ENCODE measurements at regions not wholly inside any gene's neighbourhood (a gene's known extent, or its start where the extent isn't known, plus 50 kb on each side); places are given as distances from the start of the nearest gene placed in this dataset.

DNA sequence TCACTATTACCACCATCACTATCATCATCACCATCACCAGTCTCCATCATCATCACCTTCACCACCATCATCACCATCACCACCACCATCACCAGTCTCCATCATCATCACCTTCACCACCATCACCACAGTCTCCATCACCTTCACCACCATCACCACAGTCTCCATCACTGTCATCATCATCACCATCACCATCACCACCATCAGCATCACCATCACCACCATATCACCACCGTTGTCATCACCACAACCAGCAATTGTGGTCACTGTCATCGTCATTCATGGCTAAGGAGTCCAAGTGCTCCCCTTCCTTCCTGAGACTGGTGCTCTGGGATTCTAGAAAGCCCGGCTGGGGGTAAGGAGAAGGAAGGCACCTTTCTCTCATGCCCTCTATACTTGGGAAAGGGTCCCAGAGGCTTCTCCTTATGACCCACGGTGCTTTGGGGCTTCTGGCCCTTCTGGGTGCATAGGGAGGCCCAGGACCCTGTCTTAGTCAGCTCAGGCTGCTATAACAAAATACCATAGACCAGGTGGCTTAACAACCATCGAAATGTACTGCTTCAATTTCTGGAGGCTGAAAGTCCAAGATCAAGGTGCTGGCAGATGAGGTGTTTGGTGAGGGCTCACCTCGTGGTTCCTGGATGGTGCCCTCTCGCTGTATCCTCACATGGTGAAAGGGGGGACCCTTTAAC, 93.4 kb upstream of the GSE1 start:
- H3K27me3 ChIP-seq: no peaks in the 10 kb centered on the region
- WGBS (ENCODE audit: low lambda C conversion rate, missing lambda C conversion rate): 97% methylated on average over 7 of the region's 7 CpGs
- H3K4me1 ChIP-seq (ENCODE audit: insufficient read depth): peaks cover 67% of the 10 kb centered on the region
- H3K27ac ChIP-seq: peak overlapping the region; percentile 77
- H4K20me1 ChIP-seq (ENCODE audit: insufficient read depth, poor library complexity, severe bottlenecking): peaks cover 6% of the 10 kb centered on the region
- no peak for DNase-seq (ENCODE audit: low spot score)
- H3K9me3 ChIP-seq (ENCODE audit: low read depth): no peaks in the 10 kb centered on the region
- no peak overlapping the region for H3K4me2 ChIP-seq
- TF ChIP-seq, protein P1, sequence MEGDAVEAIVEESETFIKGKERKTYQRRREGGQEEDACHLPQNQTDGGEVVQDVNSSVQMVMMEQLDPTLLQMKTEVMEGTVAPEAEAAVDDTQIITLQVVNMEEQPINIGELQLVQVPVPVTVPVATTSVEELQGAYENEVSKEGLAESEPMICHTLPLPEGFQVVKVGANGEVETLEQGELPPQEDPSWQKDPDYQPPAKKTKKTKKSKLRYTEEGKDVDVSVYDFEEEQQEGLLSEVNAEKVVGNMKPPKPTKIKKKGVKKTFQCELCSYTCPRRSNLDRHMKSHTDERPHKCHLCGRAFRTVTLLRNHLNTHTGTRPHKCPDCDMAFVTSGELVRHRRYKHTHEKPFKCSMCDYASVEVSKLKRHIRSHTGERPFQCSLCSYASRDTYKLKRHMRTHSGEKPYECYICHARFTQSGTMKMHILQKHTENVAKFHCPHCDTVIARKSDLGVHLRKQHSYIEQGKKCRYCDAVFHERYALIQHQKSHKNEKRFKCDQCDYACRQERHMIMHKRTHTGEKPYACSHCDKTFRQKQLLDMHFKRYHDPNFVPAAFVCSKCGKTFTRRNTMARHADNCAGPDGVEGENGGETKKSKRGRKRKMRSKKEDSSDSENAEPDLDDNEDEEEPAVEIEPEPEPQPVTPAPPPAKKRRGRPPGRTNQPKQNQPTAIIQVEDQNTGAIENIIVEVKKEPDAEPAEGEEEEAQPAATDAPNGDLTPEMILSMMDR (IDR thresholded peaks at IDR 0.05; ENCODE audit: poor library complexity): no peak
- TF ChIP-seq EZH2phosphoT487 (IDR thresholded peaks at IDR 0.05; ENCODE audit: low read depth, severe bottlenecking, unreplicated experiment) (no peak), EZH2 (IDR thresholded peaks at IDR 0.05; ENCODE audit: borderline replicate concordance) (no peak)
- peaks cover 16% of the 10 kb centered on the region for H3K79me2 ChIP-seq
- no peaks in the 10 kb centered on the region for H3K36me3 ChIP-seq (replicated peaks; ENCODE audit: insufficient read depth, low read depth)
- H3K9me2 ChIP-seq (replicated peaks; ENCODE audit: insufficient read depth): no peaks in the 10 kb centered on the region
- no peak overlapping the region for H3K4me3 ChIP-seq
- no peak overlapping the region for H2AFZ ChIP-seq

DNA sequence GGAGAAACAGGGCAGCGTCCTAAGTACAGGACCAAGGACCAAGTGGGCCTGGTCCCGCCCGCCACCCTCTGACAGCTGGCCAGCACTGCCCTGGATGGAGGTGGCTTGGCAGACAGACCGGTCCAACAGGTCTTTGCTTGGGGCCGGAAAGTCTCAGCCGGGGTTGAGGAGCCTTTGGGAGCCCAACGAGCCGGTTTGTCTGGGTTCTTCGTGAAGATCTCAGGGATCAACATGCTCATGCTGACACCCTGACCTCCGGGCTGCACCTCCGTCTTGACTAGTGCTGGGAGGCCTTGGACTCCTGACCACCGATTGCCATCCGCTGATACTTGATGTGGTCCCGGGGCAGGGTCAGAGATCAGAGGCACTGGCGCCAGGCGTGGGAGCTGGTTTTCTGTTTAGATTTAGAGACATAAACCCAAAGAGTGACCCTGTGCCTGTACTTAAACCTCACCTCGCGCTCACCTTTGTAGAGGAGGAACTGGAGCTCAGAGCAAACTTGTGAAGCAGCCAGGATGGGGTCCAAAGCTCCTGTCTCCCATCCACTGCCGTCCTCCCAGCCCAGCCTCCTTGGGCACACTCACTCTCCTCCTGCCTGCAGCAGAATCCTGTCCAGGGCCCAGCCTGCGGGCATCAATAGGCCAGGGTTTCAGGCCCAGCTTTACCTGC, 92.1 kb upstream of the GSE1 start:
- Histone ChIP-seq H3K27ac (peak overlapping the region; percentile 77), H3K4me1 (ENCODE audit: insufficient read depth) (peaks cover 67% of the 10 kb centered on the region), H3K9me3 (ENCODE audit: low read depth) (no peaks in the 10 kb centered on the region), H4K20me1 (ENCODE audit: insufficient read depth, poor library complexity, severe bottlenecking) (peaks cover 6% of the 10 kb centered on the region), H3K36me3 (replicated peaks; ENCODE audit: insufficient read depth, low read depth) (no peaks in the 10 kb centered on the region), H3K4me2 (peak overlapping the region; percentile 43), H3K9me2 (replicated peaks; ENCODE audit: insufficient read depth) (no peaks in the 10 kb centered on the region), H2AFZ (no peak overlapping the region), H3K4me3 (no peak overlapping the region), H3K27me3 (no peaks in the 10 kb centered on the region), H3K79me2 (peaks cover 16% of the 10 kb centered on the region)
- TF ChIP-seq EZH2 (IDR thresholded peaks at IDR 0.05; ENCODE audit: borderline replicate concordance) (no peak), EZH2phosphoT487 (IDR thresholded peaks at IDR 0.05; ENCODE audit: low read depth, severe bottlenecking, unreplicated experiment) (no peak)
- TF ChIP-seq, protein P1 (IDR thresholded peaks at IDR 0.05; ENCODE audit: poor library complexity): no peak
- 60% methylated on average over 20 of the region's 20 CpGs for WGBS (ENCODE audit: low lambda C conversion rate, missing lambda C conversion rate)
- peak; percentile 71 for DNase-seq (ENCODE audit: low spot score)

DNA sequence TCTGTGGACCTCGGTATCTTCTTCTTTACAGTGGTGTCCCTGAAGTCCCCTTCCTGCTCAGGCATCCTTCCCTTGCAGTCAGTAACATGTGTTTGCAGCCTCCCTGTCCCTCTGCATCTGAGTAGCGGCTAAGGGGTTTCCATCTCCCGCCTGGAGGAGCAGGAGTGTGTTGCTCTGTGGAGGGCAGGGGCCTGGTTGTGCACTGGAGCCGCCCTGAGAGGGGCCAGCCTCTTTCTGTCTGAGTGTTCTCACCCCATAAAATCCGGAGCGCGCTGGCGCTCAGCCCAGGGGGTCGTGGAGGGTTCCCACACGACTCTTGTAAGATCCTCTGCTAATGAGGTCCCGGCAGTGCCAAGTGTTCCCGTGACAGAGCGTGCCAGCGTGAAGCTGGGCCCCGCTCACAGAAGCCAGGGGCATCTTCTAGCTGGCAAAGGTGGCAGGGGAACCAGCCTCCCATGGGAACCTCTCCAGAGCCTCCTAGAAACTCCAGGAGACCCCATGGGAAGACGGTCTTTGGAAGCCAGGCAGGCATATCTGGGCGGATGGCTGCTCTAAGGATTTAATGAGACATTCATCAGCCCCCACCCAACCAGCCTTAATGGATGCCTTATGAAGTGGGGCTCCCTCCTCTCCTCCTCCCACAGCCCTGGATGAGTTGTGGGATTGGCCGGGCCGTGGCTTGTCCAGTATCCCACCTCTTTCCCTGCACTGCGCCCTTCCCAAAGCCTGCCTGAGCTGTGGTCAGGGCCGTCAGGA, 91.4 kb upstream of the GSE1 start:
- H3K4me1 ChIP-seq (ENCODE audit: insufficient read depth): peaks cover 65% of the 10 kb centered on the region
- H3K4me2 ChIP-seq: peak overlapping the region; percentile 64

More for the DNA sequence above, 91.4 kb upstream of the GSE1 start:
- Histone ChIP-seq H3K9me3 (ENCODE audit: low read depth) (no peaks in the 10 kb centered on the region), H3K79me2 (peaks cover 16% of the 10 kb centered on the region), H3K9me2 (replicated peaks; ENCODE audit: insufficient read depth) (no peaks in the 10 kb centered on the region), H3K27me3 (no peaks in the 10 kb centered on the region), H3K4me3 (no peak overlapping the region), H2AFZ (no peak overlapping the region), H3K27ac (peak overlapping the region; percentile 77), H4K20me1 (ENCODE audit: insufficient read depth, poor library complexity, severe bottlenecking) (peaks cover 6% of the 10 kb centered on the region), H3K36me3 (replicated peaks; ENCODE audit: insufficient read depth, low read depth) (no peaks in the 10 kb centered on the region)
- DNase-seq (ENCODE audit: low spot score): peak; percentile 79
- TF ChIP-seq, protein P1 (IDR thresholded peaks at IDR 0.05; ENCODE audit: poor library complexity): no peak
- TF ChIP-seq EZH2 (IDR thresholded peaks at IDR 0.05; ENCODE audit: borderline replicate concordance): no peak
- no peak for TF ChIP-seq EZH2phosphoT487 (IDR thresholded peaks at IDR 0.05; ENCODE audit: low read depth, severe bottlenecking, unreplicated experiment)
- 56% methylated on average over 21 of the region's 21 CpGs for WGBS (ENCODE audit: low lambda C conversion rate, missing lambda C conversion rate)

Measured in hepatocyte (in vitro differentiated cells).